ENCODE measurements at regions not wholly inside any gene's neighbourhood (a gene's known extent, or its start where the extent isn't known, plus 50 kb on each side); places are given as distances from the start of the nearest gene placed in this dataset.

DNA sequence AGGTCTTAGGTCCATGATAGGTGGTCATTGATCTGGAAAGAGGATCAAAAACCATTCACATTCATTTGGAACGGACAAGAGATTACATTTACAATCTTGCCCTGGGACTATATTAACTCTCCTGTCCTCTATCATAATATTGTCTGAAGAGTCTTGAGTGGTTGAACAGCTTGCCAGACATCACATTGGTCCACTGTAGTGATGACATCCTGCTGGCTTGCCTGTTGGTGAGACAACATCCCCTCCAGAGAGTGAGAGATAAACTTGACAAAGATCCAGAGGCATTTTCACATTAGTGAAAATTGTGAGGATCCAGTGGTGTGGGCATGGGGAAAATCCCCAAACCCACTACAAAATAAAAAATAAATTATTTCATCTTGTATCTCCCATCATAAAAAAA lies 155.7 kb upstream of the LEF1 start:
- Histone ChIP-seq H3K9ac (ENCODE audit: low read length) (no peak overlapping the region), H3K4me1 (ENCODE audit: low read length) (peaks cover 29% of the 10 kb centered on the region), H3K27ac (ENCODE audit: low read length) (no peak overlapping the region), H3K79me2 (ENCODE audit: low read length) (no peaks in the 10 kb centered on the region), H3K9me3 (replicated peaks; ENCODE audit: insufficient read depth, low read length) (no peaks in the 10 kb centered on the region), H3K4me2 (ENCODE audit: low read depth, low read length) (no peak overlapping the region), H3K36me3 (replicated peaks; ENCODE audit: insufficient read depth, low read length) (no peaks in the 10 kb centered on the region), H3K27me3 (replicated peaks; ENCODE audit: insufficient read depth, low read length) (no peaks in the 10 kb centered on the region), H4K20me1 (ENCODE audit: insufficient read depth, low read length) (no peaks in the 10 kb centered on the region), H3K4me3 (ENCODE audit: low read length) (no peak overlapping the region), H2AFZ (ENCODE audit: low read length) (no peak overlapping the region), H3K9me2 (replicated peaks; ENCODE audit: insufficient read depth, low read length) (no peaks in the 10 kb centered on the region), H3F3A (ENCODE audit: insufficient read depth, low read length) (peaks cover 3% of the 10 kb centered on the region; the same call in 1 of the 2 replicates)
- DNase-seq, result no peak
- TF ChIP-seq EZH2phosphoT487 (IDR thresholded peaks at IDR 0.05; ENCODE audit: low read length) (no peak), EZH2 (optimal IDR thresholded peaks at IDR 0.05; ENCODE audit: low read depth, low read length) (no peak)
- TF ChIP-seq, protein P1, sequence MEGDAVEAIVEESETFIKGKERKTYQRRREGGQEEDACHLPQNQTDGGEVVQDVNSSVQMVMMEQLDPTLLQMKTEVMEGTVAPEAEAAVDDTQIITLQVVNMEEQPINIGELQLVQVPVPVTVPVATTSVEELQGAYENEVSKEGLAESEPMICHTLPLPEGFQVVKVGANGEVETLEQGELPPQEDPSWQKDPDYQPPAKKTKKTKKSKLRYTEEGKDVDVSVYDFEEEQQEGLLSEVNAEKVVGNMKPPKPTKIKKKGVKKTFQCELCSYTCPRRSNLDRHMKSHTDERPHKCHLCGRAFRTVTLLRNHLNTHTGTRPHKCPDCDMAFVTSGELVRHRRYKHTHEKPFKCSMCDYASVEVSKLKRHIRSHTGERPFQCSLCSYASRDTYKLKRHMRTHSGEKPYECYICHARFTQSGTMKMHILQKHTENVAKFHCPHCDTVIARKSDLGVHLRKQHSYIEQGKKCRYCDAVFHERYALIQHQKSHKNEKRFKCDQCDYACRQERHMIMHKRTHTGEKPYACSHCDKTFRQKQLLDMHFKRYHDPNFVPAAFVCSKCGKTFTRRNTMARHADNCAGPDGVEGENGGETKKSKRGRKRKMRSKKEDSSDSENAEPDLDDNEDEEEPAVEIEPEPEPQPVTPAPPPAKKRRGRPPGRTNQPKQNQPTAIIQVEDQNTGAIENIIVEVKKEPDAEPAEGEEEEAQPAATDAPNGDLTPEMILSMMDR (IDR thresholded peaks at IDR 0.05; ENCODE audit: low read length), result no peak

DNA sequence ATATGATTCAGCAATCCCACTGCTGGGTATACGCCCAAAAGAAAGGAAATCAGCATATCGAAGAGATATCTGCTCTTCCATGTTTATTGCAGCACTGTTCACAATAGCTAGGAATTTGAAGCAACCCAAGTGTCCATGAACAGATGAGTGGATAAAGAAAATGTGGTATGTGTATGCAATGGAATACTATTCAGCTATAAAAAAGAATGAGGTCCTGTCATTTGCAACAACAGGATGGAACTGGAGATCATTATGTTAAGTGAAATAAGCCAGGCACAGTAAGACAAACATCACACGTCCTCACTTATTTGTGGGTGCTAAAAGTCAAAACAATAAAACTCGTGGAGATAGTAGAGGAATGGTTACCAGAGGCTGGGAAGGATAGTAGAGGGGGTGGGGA lies 153.8 kb upstream of the LEF1 start:
- H3K36me3 ChIP-seq (replicated peaks; ENCODE audit: insufficient read depth, low read length), result no peaks in the 10 kb centered on the region
- no peak overlapping the region for H3K27ac ChIP-seq (ENCODE audit: low read length)
- H4K20me1 ChIP-seq (ENCODE audit: insufficient read depth, low read length), result no peaks in the 10 kb centered on the region
- H3K9me2 ChIP-seq (replicated peaks; ENCODE audit: insufficient read depth, low read length), result no peaks in the 10 kb centered on the region
- no peak for TF ChIP-seq EZH2phosphoT487 (IDR thresholded peaks at IDR 0.05; ENCODE audit: low read length)
- no peak for TF ChIP-seq EZH2 (optimal IDR thresholded peaks at IDR 0.05; ENCODE audit: low read depth, low read length)
- TF ChIP-seq, protein P1 (IDR thresholded peaks at IDR 0.05; ENCODE audit: low read length), result no peak
- no peaks in the 10 kb centered on the region for H3K9me3 ChIP-seq (replicated peaks; ENCODE audit: insufficient read depth, low read length)
- H3K4me2 ChIP-seq (ENCODE audit: low read depth, low read length), result no peak overlapping the region
- peaks cover 3% of the 10 kb centered on the region; the same call in 1 of the 2 replicates for H3F3A ChIP-seq (ENCODE audit: insufficient read depth, low read length)
- no peak for DNase-seq
- no peak overlapping the region for H2AFZ ChIP-seq (ENCODE audit: low read length)
- peaks cover 24% of the 10 kb centered on the region for H3K4me1 ChIP-seq (ENCODE audit: low read length)
- H3K79me2 ChIP-seq (ENCODE audit: low read length), result no peaks in the 10 kb centered on the region
- no peak overlapping the region for H3K9ac ChIP-seq (ENCODE audit: low read length)
- no peak overlapping the region for H3K4me3 ChIP-seq (ENCODE audit: low read length)
- H3K27me3 ChIP-seq (replicated peaks; ENCODE audit: insufficient read depth, low read length), result no peaks in the 10 kb centered on the region

DNA sequence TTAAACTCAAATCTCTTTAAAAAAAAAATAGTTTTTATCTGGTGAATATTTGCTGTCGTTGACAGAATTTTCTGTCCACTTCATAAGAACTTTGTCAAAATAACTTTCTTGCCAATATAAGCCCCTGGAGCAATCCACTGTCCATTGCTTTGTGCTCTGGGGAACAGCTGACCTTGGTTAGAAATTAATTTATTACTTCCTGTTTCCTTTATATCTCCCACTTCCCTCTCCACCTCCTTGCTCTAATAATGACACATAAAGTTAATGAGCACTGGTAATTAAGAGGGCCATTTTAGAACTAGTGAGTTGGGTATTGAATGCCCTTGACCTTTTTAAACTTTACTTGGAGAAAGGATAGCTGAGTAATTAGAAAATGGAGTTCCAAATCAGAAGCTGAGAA lies 151.3 kb upstream of the LEF1 start:
- no peaks in the 10 kb centered on the region for H3K79me2 ChIP-seq (ENCODE audit: low read length)
- H3K9me3 ChIP-seq (replicated peaks; ENCODE audit: insufficient read depth, low read length), result no peaks in the 10 kb centered on the region
- H4K20me1 ChIP-seq (ENCODE audit: insufficient read depth, low read length), result no peaks in the 10 kb centered on the region
- peaks cover 3% of the 10 kb centered on the region; the same call in 1 of the 2 replicates for H3F3A ChIP-seq (ENCODE audit: insufficient read depth, low read length)
- H3K9me2 ChIP-seq (replicated peaks; ENCODE audit: insufficient read depth, low read length), result no peaks in the 10 kb centered on the region
- H3K36me3 ChIP-seq (replicated peaks; ENCODE audit: insufficient read depth, low read length), result no peaks in the 10 kb centered on the region
- H3K27me3 ChIP-seq (replicated peaks; ENCODE audit: insufficient read depth, low read length), result no peaks in the 10 kb centered on the region
- H3K4me3 ChIP-seq (ENCODE audit: low read length), result no peak overlapping the region
- peaks cover 19% of the 10 kb centered on the region for H3K4me1 ChIP-seq (ENCODE audit: low read length)
- H2AFZ ChIP-seq (ENCODE audit: low read length), result no peak overlapping the region; the same call in 1 of the 2 replicates
- TF ChIP-seq EZH2phosphoT487 (IDR thresholded peaks at IDR 0.05; ENCODE audit: low read length) (no peak), EZH2 (optimal IDR thresholded peaks at IDR 0.05; ENCODE audit: low read depth, low read length) (no peak)
- TF ChIP-seq, protein P1 (IDR thresholded peaks at IDR 0.05; ENCODE audit: low read length), result no peak
- 0 out of 2 replicates have a peak overlapping the region, but pooled peaks have one; percentile 6 for H3K4me2 ChIP-seq (ENCODE audit: low read depth, low read length)
- H3K27ac ChIP-seq (ENCODE audit: low read length), result no peak overlapping the region
- DNase-seq, result no peak
- H3K9ac ChIP-seq (ENCODE audit: low read length), result no peak overlapping the region

All from MM.1S (cell line).